ENCODE measurements at regions not wholly inside any gene's neighbourhood (a gene's known extent, or its start where the extent isn't known, plus 50 kb on each side); places are given as distances from the start of the nearest gene placed in this dataset.

DNA sequence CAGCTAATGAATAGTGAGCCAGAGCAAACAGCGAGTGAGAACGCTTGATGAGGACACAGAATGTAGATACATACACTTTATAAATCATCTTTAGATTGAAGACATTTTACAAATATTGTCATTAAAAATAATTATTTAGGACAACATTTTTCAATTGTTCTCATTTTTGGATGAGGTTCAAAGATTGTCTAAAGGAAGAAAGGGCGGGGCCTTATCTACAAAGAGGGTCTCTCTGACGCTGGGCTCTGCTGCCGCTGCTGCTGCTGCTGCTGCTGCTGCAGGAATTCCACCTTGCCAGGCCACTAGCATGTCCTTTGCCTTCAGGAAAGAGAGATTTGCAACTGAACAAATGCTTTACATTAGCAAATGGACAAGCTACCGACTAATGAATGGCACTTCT lies 220.7 kb upstream of the TMEM161B start:
- TF ChIP-seq POLR2A (IDR thresholded peaks at IDR 0.05) (no peak), POLR2AphosphoS5 (IDR thresholded peaks at IDR 0.05) (no peak), EP300 (IDR thresholded peaks at IDR 0.05; ENCODE audit: low read depth) (no peak)
- TF ChIP-seq, protein P1, sequence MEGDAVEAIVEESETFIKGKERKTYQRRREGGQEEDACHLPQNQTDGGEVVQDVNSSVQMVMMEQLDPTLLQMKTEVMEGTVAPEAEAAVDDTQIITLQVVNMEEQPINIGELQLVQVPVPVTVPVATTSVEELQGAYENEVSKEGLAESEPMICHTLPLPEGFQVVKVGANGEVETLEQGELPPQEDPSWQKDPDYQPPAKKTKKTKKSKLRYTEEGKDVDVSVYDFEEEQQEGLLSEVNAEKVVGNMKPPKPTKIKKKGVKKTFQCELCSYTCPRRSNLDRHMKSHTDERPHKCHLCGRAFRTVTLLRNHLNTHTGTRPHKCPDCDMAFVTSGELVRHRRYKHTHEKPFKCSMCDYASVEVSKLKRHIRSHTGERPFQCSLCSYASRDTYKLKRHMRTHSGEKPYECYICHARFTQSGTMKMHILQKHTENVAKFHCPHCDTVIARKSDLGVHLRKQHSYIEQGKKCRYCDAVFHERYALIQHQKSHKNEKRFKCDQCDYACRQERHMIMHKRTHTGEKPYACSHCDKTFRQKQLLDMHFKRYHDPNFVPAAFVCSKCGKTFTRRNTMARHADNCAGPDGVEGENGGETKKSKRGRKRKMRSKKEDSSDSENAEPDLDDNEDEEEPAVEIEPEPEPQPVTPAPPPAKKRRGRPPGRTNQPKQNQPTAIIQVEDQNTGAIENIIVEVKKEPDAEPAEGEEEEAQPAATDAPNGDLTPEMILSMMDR (IDR thresholded peaks at IDR 0.05), result no peak

Measured in transverse colon (tissue), 4 donors.